ENCODE measurements at regions not wholly inside any gene's neighbourhood (a gene's known extent, or its start where the extent isn't known, plus 50 kb on each side); places are given as distances from the start of the nearest gene placed in this dataset.

- TF ChIP-seq, protein P1, sequence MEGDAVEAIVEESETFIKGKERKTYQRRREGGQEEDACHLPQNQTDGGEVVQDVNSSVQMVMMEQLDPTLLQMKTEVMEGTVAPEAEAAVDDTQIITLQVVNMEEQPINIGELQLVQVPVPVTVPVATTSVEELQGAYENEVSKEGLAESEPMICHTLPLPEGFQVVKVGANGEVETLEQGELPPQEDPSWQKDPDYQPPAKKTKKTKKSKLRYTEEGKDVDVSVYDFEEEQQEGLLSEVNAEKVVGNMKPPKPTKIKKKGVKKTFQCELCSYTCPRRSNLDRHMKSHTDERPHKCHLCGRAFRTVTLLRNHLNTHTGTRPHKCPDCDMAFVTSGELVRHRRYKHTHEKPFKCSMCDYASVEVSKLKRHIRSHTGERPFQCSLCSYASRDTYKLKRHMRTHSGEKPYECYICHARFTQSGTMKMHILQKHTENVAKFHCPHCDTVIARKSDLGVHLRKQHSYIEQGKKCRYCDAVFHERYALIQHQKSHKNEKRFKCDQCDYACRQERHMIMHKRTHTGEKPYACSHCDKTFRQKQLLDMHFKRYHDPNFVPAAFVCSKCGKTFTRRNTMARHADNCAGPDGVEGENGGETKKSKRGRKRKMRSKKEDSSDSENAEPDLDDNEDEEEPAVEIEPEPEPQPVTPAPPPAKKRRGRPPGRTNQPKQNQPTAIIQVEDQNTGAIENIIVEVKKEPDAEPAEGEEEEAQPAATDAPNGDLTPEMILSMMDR (IDR thresholded peaks at IDR 0.05; ENCODE audit: low read length), result no peak
- TF ChIP-seq EZH2 (IDR thresholded peaks at IDR 0.05; ENCODE audit: borderline replicate concordance, low read length), result no peak
These were observed 405.9 kb upstream of the B3GALT2 start for GRCh38 chr1:193592317-193592716.
